GM12892 (cell line): ENCODE measurements at regions not wholly inside any gene's neighbourhood (a gene's known extent, or its start where the extent isn't known, plus 50 kb on each side); places are given as distances from the start of the nearest gene placed in this dataset.

Source experiments
- POLR2A ChIP-seq: IDR thresholded peaks from 2 replicates; pipeline ENCODE4 v1.6.1; 2011; ENCODE audit warnings: low read depth, low read length, control low read depth
- POLR2AphosphoS5 ChIP-seq: IDR thresholded peaks from 2 replicates; pipeline ENCODE4 v1.6.1; 2011; ENCODE audit warnings: low read depth, low read length, control low read depth
- TAF1 ChIP-seq: IDR thresholded peaks from 2 replicates; pipeline ENCODE4 v1.6.1; 2011; ENCODE audit warnings: low read depth, mild to moderate bottlenecking, control low read depth, low read length, borderline replicate concordance

DNA sequence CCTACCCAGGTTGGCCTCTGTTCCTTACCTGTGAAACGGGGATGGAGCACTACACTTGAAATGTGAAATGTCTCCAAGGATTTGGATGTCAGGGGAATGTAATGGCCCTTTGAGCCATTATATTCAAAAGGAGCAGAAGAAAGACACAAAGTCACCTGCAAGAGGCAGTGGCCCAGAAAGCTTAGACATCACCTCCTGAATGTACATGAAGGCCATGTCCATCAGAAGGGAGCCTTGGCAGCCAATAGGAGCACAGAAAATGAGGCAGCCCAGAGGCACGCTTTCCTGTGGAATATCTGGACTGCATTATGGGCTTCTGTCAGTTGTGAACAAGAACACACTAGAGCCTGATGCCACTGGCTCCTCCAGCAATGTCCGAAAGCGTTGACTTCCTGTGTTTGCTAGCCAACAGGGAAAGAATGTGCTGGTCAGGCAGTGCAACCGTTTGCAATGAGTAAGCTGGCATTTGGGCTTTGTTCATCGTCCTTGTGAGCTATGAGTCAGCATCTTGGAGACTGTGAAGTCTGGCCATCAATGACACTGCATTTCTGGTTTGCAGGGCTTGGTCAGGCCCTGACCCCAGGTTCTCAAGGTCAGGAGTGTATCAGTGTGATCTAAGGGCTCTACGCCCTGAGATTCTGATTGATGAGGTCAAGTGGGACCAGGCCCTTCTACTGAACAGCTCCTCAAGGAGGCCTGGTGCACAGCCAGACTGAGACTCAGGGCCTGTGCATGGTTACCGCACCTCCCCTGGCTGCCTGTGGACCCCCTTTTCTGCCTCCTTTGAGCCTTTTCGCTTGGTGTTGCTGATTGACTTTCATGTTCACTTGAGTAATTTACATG is 222.4 kb downstream of the RPS24 start:
- TF ChIP-seq POLR2AphosphoS5, result no peak
- TF ChIP-seq POLR2A, result no peak
- no peak for TF ChIP-seq TAF1
